GM13977 (cell line): ENCODE measurements at regions not wholly inside any gene's neighbourhood (a gene's known extent, or its start where the extent isn't known, plus 50 kb on each side); places are given as distances from the start of the nearest gene placed in this dataset.

Experiments used
- DNase-seq: peaks from one replicate; pipeline ENCODE4 v3.0.0; 2012; ENCODE audit warnings: low spot score
- in situ Hi-C: fragments of 300-500 bp; cut with MboI; formaldehyde crosslinking; loops from one replicate; pipeline ENCODE4 v1.12.0; 2022; ENCODE audit warnings: low sequenced_read_pairs, low pct_unique_long_range_greater_than_20kb, mixed read lengths, inconsistent platforms; ENCODE audit not compliant: unreplicated experiment
- TF ChIP-seq, protein P1 (sequence below): IDR thresholded peaks from 2 replicates; pipeline ENCODE4 v1.5.1; 2012; ENCODE audit warnings: mild to moderate bottlenecking, control low read depth; ENCODE audit not compliant: insufficient read depth; ENCODE audit errors: extremely low read depth, missing control alignments

GRCh38 chr12:131441638-131442336 lies 269.1 kb upstream of the SFSWAP start:
- in situ Hi-C loops: no loop called here
- TF ChIP-seq, protein P1, sequence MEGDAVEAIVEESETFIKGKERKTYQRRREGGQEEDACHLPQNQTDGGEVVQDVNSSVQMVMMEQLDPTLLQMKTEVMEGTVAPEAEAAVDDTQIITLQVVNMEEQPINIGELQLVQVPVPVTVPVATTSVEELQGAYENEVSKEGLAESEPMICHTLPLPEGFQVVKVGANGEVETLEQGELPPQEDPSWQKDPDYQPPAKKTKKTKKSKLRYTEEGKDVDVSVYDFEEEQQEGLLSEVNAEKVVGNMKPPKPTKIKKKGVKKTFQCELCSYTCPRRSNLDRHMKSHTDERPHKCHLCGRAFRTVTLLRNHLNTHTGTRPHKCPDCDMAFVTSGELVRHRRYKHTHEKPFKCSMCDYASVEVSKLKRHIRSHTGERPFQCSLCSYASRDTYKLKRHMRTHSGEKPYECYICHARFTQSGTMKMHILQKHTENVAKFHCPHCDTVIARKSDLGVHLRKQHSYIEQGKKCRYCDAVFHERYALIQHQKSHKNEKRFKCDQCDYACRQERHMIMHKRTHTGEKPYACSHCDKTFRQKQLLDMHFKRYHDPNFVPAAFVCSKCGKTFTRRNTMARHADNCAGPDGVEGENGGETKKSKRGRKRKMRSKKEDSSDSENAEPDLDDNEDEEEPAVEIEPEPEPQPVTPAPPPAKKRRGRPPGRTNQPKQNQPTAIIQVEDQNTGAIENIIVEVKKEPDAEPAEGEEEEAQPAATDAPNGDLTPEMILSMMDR: no peak
- DNase-seq: no peak

DNA sequence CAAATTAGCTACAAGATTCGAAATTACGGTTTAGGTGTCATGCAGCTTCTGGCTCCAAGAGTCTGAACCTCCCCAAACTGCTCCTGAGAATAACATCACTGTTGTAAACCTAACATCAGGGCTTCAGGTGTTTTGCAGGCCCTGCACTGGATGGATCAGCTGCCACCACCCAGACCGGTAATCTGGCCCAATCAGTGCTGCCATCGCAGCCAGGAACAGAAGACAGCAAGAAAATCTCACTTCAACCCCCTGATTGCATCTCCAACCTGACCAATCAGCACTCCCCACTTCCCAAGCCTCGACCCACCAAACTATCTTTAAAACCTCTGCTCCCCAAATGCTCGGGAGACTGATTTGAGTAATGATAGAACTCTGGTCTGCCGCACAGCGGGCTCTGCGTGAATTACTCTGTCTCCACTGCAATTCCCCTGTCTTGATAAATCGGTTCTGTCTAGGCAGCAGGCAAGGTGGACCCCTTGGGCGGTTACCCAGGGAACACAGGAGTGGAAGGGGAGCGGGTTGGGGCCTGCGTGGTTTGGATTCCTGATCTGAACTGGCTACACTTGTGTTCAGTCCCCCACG lies 268.5 kb upstream of the SFSWAP start:
- in situ Hi-C loops: no loop called here
- DNase-seq: no peak
- TF ChIP-seq, protein P1: no peak

GRCh38 chr12:131443019-131444000 lies 267.6 kb upstream of the SFSWAP start:
- TF ChIP-seq, protein P1: no peak
- DNase-seq: no peak
- in situ Hi-C loops: no loop called here

DNA sequence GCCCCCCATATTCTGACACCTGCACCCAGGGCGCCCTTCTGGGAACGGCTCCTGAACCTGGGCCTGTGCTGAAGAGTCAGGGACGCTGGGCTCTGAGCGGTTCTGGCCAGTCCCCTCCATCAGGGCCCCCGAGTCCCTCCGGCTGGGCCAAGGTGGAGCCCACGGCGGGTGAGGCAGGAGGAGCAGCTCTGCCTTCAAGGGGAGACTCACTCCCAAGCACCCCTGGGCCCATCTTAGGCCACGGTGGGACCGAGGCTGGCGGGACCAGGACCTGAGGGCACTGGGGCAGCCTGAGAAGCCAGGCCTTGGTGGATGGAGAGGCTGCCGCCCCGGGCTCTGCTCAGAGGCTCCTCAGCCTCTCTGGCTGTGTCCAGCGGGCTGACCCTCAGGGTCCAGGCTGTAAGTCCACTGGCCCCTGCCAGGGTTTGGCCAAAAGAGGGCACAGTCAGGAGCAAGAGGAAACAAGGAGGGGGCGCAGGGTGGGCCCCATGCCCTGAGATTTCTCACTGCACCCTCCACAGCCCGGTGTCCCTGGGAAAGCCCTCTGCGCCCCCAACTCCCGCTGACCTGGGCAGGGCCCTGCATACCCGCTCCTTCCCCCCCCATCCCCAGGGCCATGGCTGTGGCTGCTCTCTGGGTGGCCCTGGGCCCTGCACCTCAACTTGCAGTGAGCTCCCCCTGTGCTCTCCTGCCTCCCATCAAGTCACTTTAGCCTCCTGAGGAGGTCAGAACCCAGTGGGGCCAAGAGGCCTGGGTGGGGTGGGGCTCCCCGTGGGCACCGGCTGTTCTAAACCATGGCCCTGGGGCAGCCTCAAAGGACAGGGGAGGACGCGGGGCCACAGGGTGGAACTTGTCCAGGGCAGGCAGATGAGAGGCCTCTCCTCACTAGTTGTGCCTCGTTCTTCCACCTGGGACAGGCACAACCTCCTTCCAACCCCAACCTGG lies 266.4 kb upstream of the SFSWAP start:
- in situ Hi-C loops: no loop called here
- DNase-seq: no peak
- TF ChIP-seq, protein P1: no peak

GRCh38 chr12:131445184-131445774 lies 265.6 kb upstream of the SFSWAP start:
- TF ChIP-seq, protein P1: no peak
- in situ Hi-C loops: no loop called here
- peak; percentile 44 for DNase-seq
